Left ventricle myocardium inferior (tissue), 1 donor: ENCODE measurements at regions not wholly inside any gene's neighbourhood (a gene's known extent, or its start where the extent isn't known, plus 50 kb on each side); places are given as distances from the start of the nearest gene placed in this dataset.

ENCODE experiments used
- DNase-seq: peaks from one replicate; pipeline ENCODE4 v3.0.0-alpha.2; 2020
- H3K27ac ChIP-seq: fragments of 200-600 bp; replicated peaks from 2 replicates; pipeline ENCODE4 v1.8.0; 2021
- H3K27me3 ChIP-seq: fragments of 200-600 bp; 2 replicates; pipeline ENCODE4 v1.8.0; 2021; ENCODE audit warnings: low read depth
- H3K36me3 ChIP-seq: fragments of 200-600 bp; 2 replicates; pipeline ENCODE4 v1.8.0; 2021
- H3K4me1 ChIP-seq: fragments of 200-600 bp; 2 replicates; pipeline ENCODE4 v1.8.0; 2021
- H3K4me3 ChIP-seq: fragments of 200-600 bp; 2 replicates; pipeline ENCODE4 v1.8.0; 2021; ENCODE audit warnings: mild to moderate bottlenecking, moderate library complexity
- H3K9me3 ChIP-seq: fragments of 200-600 bp; replicated peaks from 2 replicates; pipeline ENCODE4 v1.8.0; 2021
- intact Hi-C: fragments of 100-400 bp; cut with micrococcal nuclease; formaldehyde crosslinking; loops from one replicate; pipeline ENCODE4 v1.11.0; 2022
- TF ChIP-seq, protein P1 (sequence below): fragments of 200-600 bp; IDR thresholded peaks from 2 replicates; pipeline ENCODE4 v1.8.0; 2021; ENCODE audit warnings: antibody characterized with exemption, mild to moderate bottlenecking, borderline replicate concordance
- donor health status: DM: no; HTN: yes; CAD: no; lungs with severe emphysema.

- Histone ChIP-seq H3K4me3 (no peak overlapping the region), H3K4me1 (peaks cover 14% of the 10 kb centered on the region), H3K36me3 (no peaks in the 10 kb centered on the region), H3K9me3 (peaks cover 6% of the 10 kb centered on the region), H3K27me3 (no peaks in the 10 kb centered on the region), H3K27ac (no peak overlapping the region)
- DNase-seq: no peak
- TF ChIP-seq, protein P1, sequence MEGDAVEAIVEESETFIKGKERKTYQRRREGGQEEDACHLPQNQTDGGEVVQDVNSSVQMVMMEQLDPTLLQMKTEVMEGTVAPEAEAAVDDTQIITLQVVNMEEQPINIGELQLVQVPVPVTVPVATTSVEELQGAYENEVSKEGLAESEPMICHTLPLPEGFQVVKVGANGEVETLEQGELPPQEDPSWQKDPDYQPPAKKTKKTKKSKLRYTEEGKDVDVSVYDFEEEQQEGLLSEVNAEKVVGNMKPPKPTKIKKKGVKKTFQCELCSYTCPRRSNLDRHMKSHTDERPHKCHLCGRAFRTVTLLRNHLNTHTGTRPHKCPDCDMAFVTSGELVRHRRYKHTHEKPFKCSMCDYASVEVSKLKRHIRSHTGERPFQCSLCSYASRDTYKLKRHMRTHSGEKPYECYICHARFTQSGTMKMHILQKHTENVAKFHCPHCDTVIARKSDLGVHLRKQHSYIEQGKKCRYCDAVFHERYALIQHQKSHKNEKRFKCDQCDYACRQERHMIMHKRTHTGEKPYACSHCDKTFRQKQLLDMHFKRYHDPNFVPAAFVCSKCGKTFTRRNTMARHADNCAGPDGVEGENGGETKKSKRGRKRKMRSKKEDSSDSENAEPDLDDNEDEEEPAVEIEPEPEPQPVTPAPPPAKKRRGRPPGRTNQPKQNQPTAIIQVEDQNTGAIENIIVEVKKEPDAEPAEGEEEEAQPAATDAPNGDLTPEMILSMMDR: no peak
- intact Hi-C loops: no loop called here
Measured at GRCh38 chr2:111709321-111709720, 174.7 kb downstream of the ANAPC1 start.

- intact Hi-C loops: no loop called here
- Histone ChIP-seq H3K4me1 (peaks cover 14% of the 10 kb centered on the region), H3K36me3 (no peaks in the 10 kb centered on the region), H3K27ac (no peak overlapping the region), H3K4me3 (no peak overlapping the region), H3K27me3 (no peaks in the 10 kb centered on the region), H3K9me3 (peaks cover 6% of the 10 kb centered on the region)
- no peak for DNase-seq
- TF ChIP-seq, protein P1: no peak
Measured at GRCh38 chr2:111710085-111710484, 173.9 kb downstream of the ANAPC1 start.

DNA sequence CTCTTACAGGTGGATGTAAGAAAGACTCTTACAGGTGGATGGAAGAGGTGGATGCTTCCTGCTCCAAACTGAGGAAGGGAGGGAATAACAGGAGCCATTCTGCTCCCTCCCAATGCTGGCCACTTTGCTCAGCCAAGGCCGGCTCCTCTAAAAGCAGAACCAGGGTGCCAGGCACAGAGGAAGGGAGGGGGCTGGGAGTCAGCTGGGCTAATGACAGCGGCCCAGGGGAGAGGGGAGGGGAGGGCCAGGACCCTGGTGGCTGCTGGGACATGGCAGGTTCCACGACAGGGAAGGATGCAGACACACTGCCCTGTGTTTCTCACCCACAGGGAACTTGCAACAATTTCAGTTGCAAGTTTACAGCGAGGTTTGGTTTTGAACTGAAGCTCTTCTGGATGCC is 173.4 kb downstream of the ANAPC1 start:
- no peaks in the 10 kb centered on the region for H3K36me3 ChIP-seq
- peaks cover 6% of the 10 kb centered on the region for H3K9me3 ChIP-seq
- intact Hi-C loops: no loop called here
- H3K4me1 ChIP-seq: peaks cover 14% of the 10 kb centered on the region
- no peak overlapping the region for H3K27ac ChIP-seq
- no peaks in the 10 kb centered on the region for H3K27me3 ChIP-seq
- no peak overlapping the region for H3K4me3 ChIP-seq
- DNase-seq: no peak
- TF ChIP-seq, protein P1: no peak

DNA sequence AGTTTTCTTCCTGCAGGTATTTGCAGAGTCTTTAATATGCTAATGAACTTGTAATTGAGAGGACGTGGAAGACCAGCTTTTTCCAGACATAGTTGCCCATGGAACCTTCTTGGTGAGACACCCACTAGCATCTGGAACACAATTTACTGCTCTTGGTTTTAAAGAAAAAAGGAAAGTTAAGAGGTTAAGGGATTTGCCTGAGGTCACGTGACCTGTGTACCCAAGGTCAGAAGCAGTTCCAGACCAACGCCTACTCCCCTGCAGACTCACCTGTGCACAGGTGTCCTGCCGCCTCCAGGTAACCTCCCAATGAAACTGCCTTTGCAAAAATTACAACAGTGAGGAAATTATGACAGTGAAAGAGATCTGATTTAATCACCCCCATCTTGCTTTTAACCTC is 172.7 kb downstream of the ANAPC1 start:
- peaks cover 14% of the 10 kb centered on the region for H3K4me1 ChIP-seq
- no peak overlapping the region for H3K4me3 ChIP-seq
- no peaks in the 10 kb centered on the region for H3K36me3 ChIP-seq
- peaks cover 6% of the 10 kb centered on the region for H3K9me3 ChIP-seq
- TF ChIP-seq, protein P1: no peak
- DNase-seq: no peak
- intact Hi-C loops: no loop called here
- no peak overlapping the region for H3K27ac ChIP-seq
- no peaks in the 10 kb centered on the region for H3K27me3 ChIP-seq

DNA sequence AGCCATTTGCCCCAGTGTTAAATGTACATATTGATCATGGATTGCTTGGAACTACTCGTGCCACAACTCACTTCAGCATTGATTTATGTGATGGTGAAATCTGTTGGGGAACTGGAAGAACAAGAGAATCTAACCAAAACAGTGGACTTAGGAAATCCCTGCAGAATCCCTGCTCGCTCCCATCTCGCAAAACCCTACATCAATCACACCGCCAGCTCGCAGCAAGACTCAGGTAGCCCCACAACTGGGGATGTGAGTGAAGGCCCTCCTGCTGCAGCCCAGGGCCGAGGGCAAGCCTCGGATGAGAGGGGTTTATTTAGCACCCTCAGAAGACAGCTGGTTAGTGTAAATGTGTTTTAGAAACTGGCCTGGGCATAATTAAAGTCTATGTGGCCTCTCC is 171.6 kb downstream of the ANAPC1 start:
- no peak for DNase-seq
- peaks cover 6% of the 10 kb centered on the region for H3K9me3 ChIP-seq
- no peak overlapping the region for H3K27ac ChIP-seq
- intact Hi-C loops: no loop called here
- H3K27me3 ChIP-seq: no peaks in the 10 kb centered on the region
- no peaks in the 10 kb centered on the region for H3K36me3 ChIP-seq
- peaks cover 14% of the 10 kb centered on the region for H3K4me1 ChIP-seq
- no peak overlapping the region for H3K4me3 ChIP-seq
- TF ChIP-seq, protein P1: no peak
